GM18507 (cell line): ENCODE measurements at regions not wholly inside any gene's neighbourhood (a gene's known extent, or its start where the extent isn't known, plus 50 kb on each side); places are given as distances from the start of the nearest gene placed in this dataset.

Experiments used
- DNase-seq: peaks from one replicate; pipeline ENCODE4 v3.0.0; 2011; ENCODE audit warnings: low read depth; ENCODE audit not compliant: insufficient read length; ENCODE audit errors: extremely low spot score
- FAIRE-seq: peaks from 2 replicates; lab custom pipeline; 2011; peaks lifted over from hg19 to GRCh38; lab: Jason Lieb, UNC

DNA sequence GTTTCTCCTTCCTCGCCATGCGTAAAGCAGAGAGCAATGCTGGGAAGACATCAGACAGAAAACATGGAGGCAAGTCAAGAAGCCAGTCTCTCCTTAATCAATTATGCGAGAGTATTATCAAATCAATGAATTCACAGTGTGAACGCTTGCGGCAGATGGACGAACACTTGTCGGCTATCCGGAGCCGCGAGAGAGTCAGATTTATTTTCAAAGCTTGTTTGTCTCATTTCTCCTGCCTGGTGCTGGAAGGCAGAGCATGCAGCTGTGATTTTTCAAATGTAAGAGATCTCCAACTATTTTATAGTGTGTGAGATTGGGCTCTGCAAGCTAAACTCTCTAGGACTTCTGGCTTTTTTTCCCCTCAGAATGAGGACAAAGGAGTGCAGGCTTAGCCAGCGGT, 252.3 kb downstream of the SNX10 start:
- DNase-seq (no peak), FAIRE-seq (no peak)

DNA sequence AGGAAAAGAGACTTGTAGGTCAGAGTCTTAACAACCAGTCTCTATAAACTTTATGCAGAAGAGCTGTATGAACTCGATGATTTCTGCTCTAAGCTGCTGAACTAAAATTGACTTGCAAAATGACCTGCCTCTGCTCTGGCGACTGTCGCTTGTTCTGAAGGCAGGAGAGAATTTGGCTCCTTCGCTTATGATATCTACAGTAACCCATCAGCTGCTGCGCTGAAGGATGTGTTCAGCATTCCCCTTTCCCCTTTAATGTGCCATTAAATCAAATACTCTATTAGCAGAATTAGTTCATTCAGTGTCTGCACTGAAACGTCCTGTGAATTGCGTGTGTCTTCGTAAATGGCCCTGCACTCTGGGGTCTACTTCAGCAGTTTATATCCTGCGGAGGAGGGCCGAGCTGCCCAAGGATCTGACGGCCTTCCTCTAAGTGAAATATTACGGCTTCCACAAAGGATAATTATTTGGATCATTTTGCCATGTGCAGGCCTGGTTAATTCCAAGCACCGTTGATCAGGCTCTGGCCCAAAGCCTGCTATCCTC, 254.9 kb downstream of the SNX10 start:
- FAIRE-seq (no peak), DNase-seq (no peak)

DNA sequence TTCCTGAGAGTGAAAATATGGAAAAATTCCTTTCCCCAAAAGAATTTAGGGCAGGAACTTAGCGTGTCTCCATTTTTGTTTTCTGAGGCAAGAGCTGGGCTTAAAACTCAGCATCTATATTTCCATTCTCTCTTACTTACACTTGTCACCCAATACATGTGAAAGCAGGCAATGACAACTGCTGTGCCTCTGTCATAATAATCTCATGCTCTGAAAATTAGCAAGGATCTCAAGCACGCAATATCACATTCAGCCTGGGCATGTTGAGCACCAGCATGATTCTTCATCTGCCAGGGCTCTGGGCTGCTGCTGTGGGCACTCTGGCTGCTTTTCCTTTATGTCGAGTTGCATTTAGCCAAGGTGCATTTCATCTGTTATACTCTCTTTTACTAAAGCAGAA, 255.5 kb downstream of the SNX10 start:
- DNase-seq = no peak
- no peak for FAIRE-seq

DNA sequence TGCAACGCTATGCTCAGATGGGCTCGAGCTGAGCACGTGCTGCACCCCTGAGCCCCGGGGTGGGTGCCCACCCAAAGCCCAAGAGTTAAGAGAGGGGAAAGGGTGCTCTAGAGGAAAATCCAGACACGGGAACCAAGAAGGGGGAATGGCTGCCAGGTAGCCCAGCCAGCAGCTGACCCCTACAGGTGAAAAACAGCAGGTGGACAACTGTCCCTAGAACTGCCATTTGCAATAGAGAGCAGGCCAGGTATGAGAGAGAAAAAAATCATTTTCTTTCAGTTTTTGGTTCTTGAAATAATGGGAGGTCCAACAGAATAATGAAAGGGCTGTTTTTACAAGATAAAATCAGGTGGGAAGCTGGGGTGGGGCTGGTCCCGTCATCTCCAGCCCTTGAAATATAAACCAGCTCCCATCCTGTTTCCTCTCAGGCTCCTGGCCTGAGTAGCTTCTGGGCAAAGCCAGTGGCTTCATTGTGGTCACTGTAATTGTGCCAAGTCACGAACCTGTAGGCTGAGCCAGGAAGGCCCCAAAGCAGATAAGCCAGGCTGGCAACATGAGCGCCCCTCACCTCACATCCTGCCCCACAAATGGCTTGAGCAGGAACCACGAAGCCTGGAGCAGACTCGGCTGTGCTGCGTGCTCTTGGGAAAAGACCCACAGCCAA, 257.8 kb downstream of the SNX10 start:
- FAIRE-seq (no peak), DNase-seq (no peak)

DNA sequence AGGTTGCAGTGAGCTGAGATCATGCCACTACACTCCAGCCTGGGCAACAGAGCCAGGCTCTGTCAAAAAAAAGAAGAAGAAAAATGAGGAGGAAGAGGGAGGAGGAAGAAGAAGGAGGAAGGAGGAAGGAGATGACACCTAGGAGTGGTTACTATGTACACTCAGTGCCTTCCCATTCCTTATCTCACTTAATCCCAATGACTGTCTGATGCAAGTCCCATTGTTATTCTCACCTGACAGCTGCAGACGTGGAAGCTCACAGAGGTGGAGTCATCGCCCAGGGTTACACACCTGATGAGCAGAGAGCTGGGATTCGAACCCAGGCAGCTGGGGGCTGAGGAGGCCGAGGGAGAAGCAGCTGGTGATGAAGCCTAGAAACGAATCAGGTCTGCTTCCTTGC, 258.8 kb downstream of the SNX10 start:
- FAIRE-seq (no peak), DNase-seq (no peak)

DNA sequence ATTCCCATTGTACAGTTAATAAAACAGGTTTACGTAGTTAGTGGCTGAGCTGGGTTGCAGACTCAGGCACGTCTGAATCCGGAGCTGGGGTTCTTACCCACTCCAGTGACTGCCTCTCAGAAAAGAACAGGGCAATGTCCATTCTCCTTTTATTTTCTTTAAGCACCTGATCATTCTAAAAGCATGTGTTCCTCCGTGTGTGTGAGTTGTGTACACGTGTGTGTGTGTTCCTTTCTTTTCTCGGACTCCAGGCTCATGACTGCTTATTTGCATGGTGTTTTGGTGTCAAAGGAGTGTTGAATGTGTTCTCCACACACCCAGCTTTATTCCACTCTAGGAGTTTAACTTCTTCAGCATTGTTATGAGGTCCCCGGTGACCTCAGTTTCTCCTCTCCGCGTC, 260.1 kb downstream of the SNX10 start:
- no peak for DNase-seq
- FAIRE-seq = no peak

DNA sequence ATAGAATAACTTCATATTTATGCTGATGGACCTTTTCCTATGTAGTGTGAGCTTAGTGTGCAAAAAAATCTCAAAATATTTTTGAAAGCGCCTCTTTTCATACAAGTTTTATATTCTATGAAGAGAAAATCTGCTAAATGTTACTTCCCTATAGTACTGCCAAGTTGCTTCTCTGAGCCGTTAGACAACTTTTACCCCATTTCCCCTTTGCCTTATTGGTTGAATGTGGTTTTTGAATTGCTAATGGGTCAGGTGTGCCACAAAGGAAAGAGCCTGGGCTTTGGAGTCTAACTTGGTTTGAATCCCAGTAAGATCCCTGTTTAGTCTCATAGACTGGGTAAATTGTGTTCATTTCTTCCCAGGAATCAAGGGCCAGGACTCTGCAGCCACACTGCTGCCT, 261.5 kb downstream of the SNX10 start:
- DNase-seq (no peak), FAIRE-seq (no peak)

DNA sequence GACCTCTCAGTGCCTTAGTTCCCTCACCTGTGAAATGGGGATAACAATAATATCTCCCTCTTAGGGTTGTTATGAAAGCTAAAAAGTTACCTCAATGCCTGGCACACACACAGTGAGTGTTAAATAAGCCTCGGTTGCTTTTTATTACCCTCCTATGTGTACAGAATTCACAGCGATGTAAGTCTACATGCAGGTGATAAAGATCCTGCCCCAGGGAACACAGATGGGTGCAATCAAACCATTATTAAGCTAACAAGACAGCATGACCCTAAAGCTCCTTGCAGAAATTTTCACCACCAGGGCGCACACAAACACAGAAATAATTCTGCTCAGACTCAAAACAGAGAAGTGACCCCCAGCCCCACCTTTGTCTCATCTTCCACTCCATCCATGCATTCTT, 261.9 kb downstream of the SNX10 start:
- FAIRE-seq = no peak
- DNase-seq = no peak

DNA sequence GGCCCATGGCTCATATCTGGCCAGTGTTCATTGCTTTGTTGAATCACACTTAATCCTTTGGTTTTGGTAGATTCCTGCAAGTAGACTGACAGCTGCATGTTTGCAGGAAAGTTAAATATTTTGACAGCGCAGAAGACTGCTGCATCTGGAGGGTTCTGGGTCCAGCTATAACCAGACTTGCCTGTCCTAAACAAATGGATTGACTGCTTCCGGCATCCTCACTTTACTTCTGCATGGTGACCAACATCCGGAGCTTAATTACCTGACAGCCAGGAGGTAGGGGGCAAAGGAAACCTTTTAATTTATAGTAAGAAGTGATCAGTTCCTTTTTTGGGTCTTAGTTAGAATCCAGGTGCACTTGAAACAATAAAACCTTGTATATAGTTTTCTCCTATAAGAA, 263.3 kb downstream of the SNX10 start:
- FAIRE-seq (no peak), DNase-seq (no peak)

DNA sequence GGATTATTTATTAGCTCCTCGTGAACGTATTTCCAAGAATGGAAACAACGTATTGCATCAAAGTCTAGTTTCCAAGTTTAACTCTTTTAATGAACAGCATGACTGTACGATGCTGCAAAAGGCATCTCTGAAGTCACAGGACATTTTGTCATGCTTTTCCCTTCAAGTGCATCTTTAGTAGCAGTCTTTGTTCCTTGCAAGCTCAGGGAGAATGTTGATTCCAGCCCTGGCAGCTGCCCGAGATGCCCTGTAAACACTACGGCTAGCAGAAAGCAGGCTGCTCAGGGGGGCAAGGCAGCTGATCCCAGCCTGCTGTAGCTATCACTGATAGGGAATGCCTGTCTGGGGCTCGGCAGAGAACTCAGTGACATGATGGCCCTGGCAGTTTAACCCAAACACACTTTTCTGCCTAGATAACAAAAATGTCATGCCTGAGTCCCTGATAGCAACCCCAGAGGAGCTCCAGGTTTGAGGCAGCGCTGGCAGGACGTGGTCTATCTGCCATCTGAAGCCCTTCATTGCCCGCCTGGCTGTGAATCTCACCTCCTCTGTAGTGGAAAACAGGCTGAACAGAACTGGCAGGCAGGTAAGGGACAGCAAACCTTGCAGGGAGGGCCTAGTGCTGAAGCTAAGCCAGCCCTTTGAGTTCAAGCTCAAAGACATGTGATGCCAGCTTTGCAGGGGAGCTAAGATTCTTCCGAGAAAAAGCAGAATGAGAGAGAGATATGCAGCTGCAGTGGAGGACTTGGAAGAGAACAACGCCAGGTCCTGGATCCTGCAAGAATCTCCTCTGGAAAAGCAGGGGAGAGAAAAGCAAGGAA, 264.6 kb downstream of the SNX10 start:
- FAIRE-seq (no peak), DNase-seq (no peak)

DNA sequence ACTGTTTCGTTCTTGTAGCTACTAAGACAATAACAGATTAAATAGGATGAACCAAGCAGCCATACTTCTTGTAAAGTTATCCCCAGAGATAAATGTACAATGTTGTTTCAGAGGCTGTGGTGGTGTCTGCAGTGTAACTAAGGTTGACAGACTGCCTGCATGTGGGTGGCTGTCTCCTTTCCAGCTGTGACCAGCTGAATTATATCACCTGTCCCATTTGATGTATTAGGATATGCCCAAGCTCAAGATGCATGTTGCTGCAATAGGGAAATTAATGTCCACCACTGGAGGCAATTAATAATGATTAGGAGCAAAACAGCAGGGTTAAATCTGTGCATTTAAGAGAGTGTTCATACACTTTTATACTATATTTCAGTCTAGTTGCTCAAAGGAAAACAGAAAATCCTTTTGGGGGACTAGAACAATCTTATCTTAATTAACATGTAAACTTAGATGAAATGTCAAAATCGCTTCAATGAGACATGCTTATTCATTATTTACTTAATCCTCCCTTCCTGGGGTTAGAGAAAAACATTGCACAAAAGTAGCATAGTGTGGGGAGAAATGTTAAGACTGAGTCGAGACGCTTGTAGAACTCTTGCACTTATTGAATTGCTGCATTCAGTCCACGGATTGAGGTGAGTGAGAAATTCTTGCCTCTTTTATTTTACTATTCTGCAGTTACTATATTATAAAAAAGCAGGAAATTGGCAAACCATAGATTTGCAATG, 269.0 kb downstream of the SNX10 start:
- DNase-seq = no peak

DNA sequence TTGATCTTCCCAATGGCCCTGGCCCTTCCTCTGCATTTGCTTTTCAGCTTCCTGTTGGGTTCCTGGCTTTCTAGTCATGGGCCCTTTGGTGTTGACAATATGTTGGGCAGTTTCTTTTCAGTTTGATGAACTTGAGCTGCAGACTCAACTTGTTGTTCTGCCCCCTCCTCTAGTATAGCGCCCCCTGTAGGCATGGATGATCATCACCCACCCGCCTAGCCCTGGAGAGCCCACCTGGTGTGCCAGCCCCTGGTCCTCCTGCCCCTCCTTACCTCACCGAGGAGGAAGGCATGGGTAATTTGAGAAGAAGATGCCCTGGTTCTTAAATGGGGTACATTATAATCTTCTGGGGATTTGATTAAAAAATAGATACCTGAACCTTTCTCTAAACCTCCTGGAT, 271.2 kb downstream of the SNX10 start:
- no peak for DNase-seq
- no peak for FAIRE-seq

More for the DNA sequence above, 269.0 kb downstream of the SNX10 start:
- FAIRE-seq = no peak

DNA sequence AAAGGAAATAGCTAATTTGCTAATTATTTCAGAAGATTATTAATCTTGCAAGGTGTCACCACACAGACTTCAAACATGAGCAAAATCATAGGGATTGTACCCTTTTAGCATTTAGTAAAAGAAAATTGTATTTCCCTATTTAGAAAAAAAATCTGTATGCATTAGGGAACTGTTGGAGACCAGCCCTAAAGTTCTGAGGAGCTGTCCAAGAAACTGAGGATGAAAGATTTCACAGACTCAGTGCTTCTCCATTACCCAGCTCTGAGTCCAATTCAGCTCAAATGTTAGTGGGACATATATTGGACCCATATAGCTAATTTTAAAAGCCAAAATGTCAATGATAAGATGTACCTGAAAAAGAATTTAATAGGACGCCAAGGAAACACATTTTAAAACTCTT, 271.7 kb downstream of the SNX10 start:
- DNase-seq (no peak), FAIRE-seq (no peak)

DNA sequence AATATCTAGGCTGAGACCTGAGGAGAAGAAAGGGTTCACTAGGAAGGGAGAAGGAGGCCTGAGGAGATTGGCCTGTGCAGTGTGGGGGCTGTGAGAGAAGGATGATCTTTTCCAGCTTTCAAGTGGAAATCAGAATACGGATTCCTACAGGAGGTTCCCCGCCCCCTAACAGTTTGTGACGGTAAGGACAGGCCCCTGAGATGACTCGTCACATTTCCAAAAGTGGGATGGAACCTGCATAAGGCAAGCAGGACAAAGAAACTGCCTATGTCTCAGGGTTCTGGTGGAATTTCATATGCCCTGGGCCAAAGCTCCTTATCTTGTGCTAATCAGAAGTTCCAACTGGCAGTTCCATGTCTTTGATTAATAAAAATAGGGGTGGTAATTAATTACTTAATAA, 275.6 kb downstream of the SNX10 start:
- DNase-seq (no peak), FAIRE-seq (no peak)

DNA sequence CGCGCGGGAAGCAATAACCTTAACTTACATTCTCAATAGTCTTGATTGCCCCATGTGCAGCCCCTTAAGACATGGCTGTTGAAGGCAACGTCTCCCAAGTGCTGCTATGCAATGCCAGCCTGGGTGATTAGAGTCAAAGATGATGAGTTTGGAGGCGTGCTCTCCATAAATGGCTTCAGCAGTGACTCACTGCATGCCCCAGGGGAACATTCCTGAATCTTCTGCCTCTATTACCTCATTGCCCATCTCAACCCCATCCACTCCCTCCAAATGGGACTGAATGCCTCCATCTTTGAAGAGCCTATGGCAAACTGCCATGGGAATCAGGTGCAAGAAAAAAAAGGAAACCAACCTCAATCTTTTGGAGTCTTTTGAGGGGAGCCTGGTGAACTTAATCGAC, 282.8 kb downstream of the SNX10 start:
- DNase-seq (no peak), FAIRE-seq (no peak)

DNA sequence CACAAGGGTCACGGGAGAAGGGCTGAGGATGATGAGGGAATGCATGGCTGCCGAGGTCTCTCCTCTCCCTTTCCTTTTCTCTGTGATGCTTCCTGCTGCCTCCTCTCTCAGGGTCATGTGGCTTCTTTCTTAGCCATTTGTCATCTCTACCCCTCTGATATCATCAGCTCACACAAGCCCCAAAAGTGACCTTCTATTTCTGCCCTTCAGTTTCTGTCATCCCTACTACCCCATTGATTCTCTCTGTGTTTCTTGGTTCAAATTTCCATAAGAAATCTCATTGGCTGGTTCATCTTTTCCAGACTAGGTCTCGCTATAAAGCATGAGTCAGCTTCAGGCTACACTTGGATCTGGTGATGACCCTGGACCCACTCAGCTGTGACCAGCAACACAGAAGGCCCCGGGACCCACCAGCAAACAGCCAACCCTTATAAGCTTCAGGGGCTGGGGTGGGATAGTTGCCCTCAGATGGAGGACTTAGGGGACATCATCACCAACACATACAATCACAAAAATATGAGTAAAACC, 284.3 kb downstream of the SKAP2 start:
- DNase-seq (no peak), FAIRE-seq (no peak)

DNA sequence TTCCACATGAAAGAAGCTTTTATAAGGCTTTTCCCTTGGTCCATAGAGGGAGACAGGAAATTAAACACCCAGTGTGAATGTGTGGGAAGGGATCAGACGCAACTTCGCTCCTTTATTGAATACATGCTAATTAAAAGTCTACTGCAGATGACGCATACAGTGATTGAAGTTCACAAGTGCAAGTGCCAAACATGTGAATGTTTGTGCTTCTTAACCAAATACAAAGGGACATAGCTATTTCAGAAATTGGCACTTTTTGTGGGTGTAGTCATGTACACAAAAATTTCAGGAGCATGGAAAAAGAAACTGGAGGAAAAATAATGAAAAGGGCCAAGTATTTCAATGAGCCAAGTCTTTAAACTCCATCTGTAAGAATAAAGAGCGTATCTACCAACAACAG, 283.7 kb downstream of the SKAP2 start:
- DNase-seq (no peak), FAIRE-seq (no peak)

DNA sequence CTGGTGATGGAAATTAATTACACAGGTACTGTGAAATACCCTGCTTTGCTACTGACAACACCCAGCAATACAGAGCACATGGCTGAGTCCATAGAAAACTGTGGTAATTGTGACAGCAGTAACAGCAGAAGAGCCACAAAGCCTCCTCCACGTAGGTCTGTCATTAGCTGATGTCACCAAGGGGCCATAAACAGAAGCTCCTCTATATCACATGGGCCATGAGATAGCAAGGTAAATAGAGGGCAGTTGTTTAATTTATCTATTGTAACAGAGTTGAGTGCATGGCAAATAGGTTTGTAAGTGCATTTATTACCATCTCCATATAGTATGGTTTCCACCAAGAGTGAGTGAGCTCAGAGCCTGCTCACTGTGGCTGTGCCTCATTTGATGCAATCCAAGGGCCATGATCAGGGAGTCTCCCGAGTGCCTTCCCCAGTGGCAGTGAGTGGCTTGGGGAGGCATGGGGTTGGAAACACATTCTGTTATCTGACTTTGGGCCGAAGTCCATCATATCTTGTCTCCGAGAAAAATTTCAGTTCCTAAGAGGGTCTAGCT, 281.2 kb downstream of the SKAP2 start:
- DNase-seq = no peak
- FAIRE-seq = no peak

DNA sequence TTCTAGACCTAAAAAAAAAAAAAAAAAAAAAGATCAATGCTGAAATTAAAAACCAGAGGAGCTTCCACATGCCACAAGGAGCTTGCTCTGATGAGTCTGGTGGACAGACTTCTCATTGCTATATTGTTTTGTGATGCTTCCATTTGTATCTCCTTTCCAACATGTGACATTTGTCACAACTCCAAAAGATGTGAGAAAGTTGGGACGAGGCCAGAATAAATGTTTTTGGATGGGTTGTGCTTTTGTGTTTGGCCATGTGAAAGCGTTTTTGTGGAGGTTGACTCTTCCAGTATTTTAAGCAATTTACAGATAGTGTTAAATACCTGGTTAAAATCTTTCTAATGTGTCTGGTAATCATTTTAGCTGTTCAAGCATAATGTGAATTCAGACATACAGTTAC, 280.1 kb downstream of the SKAP2 start:
- no peak for DNase-seq

More for the DNA sequence above, 280.1 kb downstream of the SKAP2 start:
- no peak for FAIRE-seq
